ENCODE measurements at regions not wholly inside any gene's neighbourhood (a gene's known extent, or its start where the extent isn't known, plus 50 kb on each side); places are given as distances from the start of the nearest gene placed in this dataset.

- Histone ChIP-seq H3F3A (ENCODE audit: insufficient read depth) (no peaks in the 10 kb centered on the region), H3K79me2 (ENCODE audit: insufficient read depth, low read length) (no peaks in the 10 kb centered on the region), H3K9ac (ENCODE audit: low read length) (no peak overlapping the region), H3K4me2 (ENCODE audit: low read depth, low read length, poor library complexity, severe bottlenecking) (no peak overlapping the region), H3K4me3 (ENCODE audit: insufficient read depth, low read length, poor library complexity, severe bottlenecking) (no peak overlapping the region), H2AFZ (ENCODE audit: low read depth, low read length, severe bottlenecking) (no peak overlapping the region), H3K27me3 (ENCODE audit: low read length) (no peaks in the 10 kb centered on the region), H3K27ac (ENCODE audit: low read depth, low read length) (no peak overlapping the region), H4K20me1 (ENCODE audit: low read depth, low read length) (no peaks in the 10 kb centered on the region), H3K36me3 (ENCODE audit: low read length) (no peaks in the 10 kb centered on the region), H3K9me2 (replicated peaks; ENCODE audit: insufficient read depth, low read length) (no peaks in the 10 kb centered on the region), H3K9me3 (ENCODE audit: insufficient read depth, low read length) (no peaks in the 10 kb centered on the region)
- TF ChIP-seq EZH2phosphoT487 (conservative IDR thresholded peaks at IDR 0.05; ENCODE audit: low read length), result no peak
- no peak for TF ChIP-seq CTCF (IDR thresholded peaks at IDR 0.05; ENCODE audit: insufficient read depth, low read length, poor library complexity, severe bottlenecking)
These were observed 193.1 kb upstream of the FREM1 start for GRCh38 chr9:15103290-15103689.

- Histone ChIP-seq H2AFZ (ENCODE audit: low read depth, low read length, severe bottlenecking) (no peak overlapping the region), H3K79me2 (ENCODE audit: insufficient read depth, low read length) (no peaks in the 10 kb centered on the region), H4K20me1 (ENCODE audit: low read depth, low read length) (no peaks in the 10 kb centered on the region), H3K27ac (ENCODE audit: low read depth, low read length) (no peak overlapping the region), H3F3A (ENCODE audit: insufficient read depth) (no peaks in the 10 kb centered on the region), H3K27me3 (ENCODE audit: low read length) (no peaks in the 10 kb centered on the region), H3K9me2 (replicated peaks; ENCODE audit: insufficient read depth, low read length) (no peaks in the 10 kb centered on the region), H3K9ac (ENCODE audit: low read length) (no peak overlapping the region), H3K36me3 (ENCODE audit: low read length) (no peaks in the 10 kb centered on the region), H3K4me2 (ENCODE audit: low read depth, low read length, poor library complexity, severe bottlenecking) (no peak overlapping the region), H3K4me3 (ENCODE audit: insufficient read depth, low read length, poor library complexity, severe bottlenecking) (no peak overlapping the region), H3K9me3 (ENCODE audit: insufficient read depth, low read length) (no peaks in the 10 kb centered on the region)
- no peak for TF ChIP-seq EZH2phosphoT487 (conservative IDR thresholded peaks at IDR 0.05; ENCODE audit: low read length)
- TF ChIP-seq CTCF (IDR thresholded peaks at IDR 0.05; ENCODE audit: insufficient read depth, low read length, poor library complexity, severe bottlenecking), result no peak
These were observed 190.9 kb upstream of the FREM1 start for GRCh38 chr9:15101095-15101494.

GRCh38 chr9:15100571-15100970, 190.3 kb upstream of the FREM1 start:
- Histone ChIP-seq H3K27ac (ENCODE audit: low read depth, low read length) (no peak overlapping the region), H2AFZ (ENCODE audit: low read depth, low read length, severe bottlenecking) (no peak overlapping the region)

More at GRCh38 chr9:15100571-15100970, 190.3 kb upstream of the FREM1 start:
- H3K9me3 ChIP-seq (ENCODE audit: insufficient read depth, low read length), result no peaks in the 10 kb centered on the region
- H4K20me1 ChIP-seq (ENCODE audit: low read depth, low read length), result no peaks in the 10 kb centered on the region
- H3K4me2 ChIP-seq (ENCODE audit: low read depth, low read length, poor library complexity, severe bottlenecking), result no peak overlapping the region
- H3K79me2 ChIP-seq (ENCODE audit: insufficient read depth, low read length), result no peaks in the 10 kb centered on the region
- H3K9me2 ChIP-seq (replicated peaks; ENCODE audit: insufficient read depth, low read length), result no peaks in the 10 kb centered on the region
- H3F3A ChIP-seq (ENCODE audit: insufficient read depth), result no peaks in the 10 kb centered on the region
- no peak for TF ChIP-seq EZH2phosphoT487 (conservative IDR thresholded peaks at IDR 0.05; ENCODE audit: low read length)
- no peak for TF ChIP-seq CTCF (IDR thresholded peaks at IDR 0.05; ENCODE audit: insufficient read depth, low read length, poor library complexity, severe bottlenecking)
- no peaks in the 10 kb centered on the region for H3K27me3 ChIP-seq (ENCODE audit: low read length)
- H3K9ac ChIP-seq (ENCODE audit: low read length), result no peak overlapping the region
- H3K4me3 ChIP-seq (ENCODE audit: insufficient read depth, low read length, poor library complexity, severe bottlenecking), result no peak overlapping the region
- H3K36me3 ChIP-seq (ENCODE audit: low read length), result no peaks in the 10 kb centered on the region

Measured in SU-DHL-6 (cell line).